RWPE2 (cell line): ENCODE measurements at regions not wholly inside any gene's neighbourhood (a gene's known extent, or its start where the extent isn't known, plus 50 kb on each side); places are given as distances from the start of the nearest gene placed in this dataset.

Experiments
- ATAC-seq: fragments of 200-7000 bp; cut with Tn5 transposase; 3 replicates; pipeline ENCODE4 v1.9.1; 2021; ENCODE audit warnings: low read depth
- DNase-seq: peaks from one replicate; pipeline ENCODE4 v3.0.0-alpha.2; 2020; ENCODE audit warnings: low spot score
- H3K27ac ChIP-seq: fragments of 450-650 bp; 2 replicates; pipeline ENCODE4 v1.5.1; 2017; ENCODE audit warnings: mild to moderate bottlenecking; ENCODE audit not compliant: poor library complexity, severe bottlenecking
- H3K27me3 ChIP-seq: fragments of 250-450 bp; sonication (Bioruptor Pico); 2 replicates; pipeline ENCODE4 v1.5.1; 2021; ENCODE audit warnings: mild to moderate bottlenecking, moderate library complexity; ENCODE audit not compliant: insufficient read depth, poor library complexity, severe bottlenecking
- H3K36me3 ChIP-seq: fragments of 250-450 bp; sonication (Bioruptor Pico); 2 replicates; pipeline ENCODE4 v1.5.1; 2020; ENCODE audit warnings: low read depth, mild to moderate bottlenecking, moderate library complexity
- H3K4me1 ChIP-seq: fragments of 250-450 bp; sonication (Bioruptor Pico); 2 replicates; pipeline ENCODE4 v1.5.1; 2021; ENCODE audit warnings: mild to moderate bottlenecking, moderate library complexity; ENCODE audit not compliant: insufficient read depth, poor library complexity, severe bottlenecking
- H3K4me3 ChIP-seq: fragments of 250-450 bp; sonication (Bioruptor Pico); 2 replicates; pipeline ENCODE4 v1.5.1; 2021; ENCODE audit warnings: mild to moderate bottlenecking, moderate library complexity; ENCODE audit not compliant: severe bottlenecking
- H3K9me3 ChIP-seq: fragments of 250-450 bp; sonication (Bioruptor Pico); 2 replicates; pipeline ENCODE4 v1.5.1; 2021; ENCODE audit warnings: mild to moderate bottlenecking, moderate library complexity; ENCODE audit not compliant: severe bottlenecking
- TF ChIP-seq, protein P1 (sequence below): fragments of 450-650 bp; IDR thresholded peaks from one replicate; pipeline ENCODE4 v1.5.1; 2017; ENCODE audit warnings: mild to moderate bottlenecking, moderate library complexity; ENCODE audit not compliant: poor library complexity, severe bottlenecking

GRCh38 chr2:226387499-226387942 lies 412.1 kb downstream of the IRS1 start:
- TF ChIP-seq, protein P1, sequence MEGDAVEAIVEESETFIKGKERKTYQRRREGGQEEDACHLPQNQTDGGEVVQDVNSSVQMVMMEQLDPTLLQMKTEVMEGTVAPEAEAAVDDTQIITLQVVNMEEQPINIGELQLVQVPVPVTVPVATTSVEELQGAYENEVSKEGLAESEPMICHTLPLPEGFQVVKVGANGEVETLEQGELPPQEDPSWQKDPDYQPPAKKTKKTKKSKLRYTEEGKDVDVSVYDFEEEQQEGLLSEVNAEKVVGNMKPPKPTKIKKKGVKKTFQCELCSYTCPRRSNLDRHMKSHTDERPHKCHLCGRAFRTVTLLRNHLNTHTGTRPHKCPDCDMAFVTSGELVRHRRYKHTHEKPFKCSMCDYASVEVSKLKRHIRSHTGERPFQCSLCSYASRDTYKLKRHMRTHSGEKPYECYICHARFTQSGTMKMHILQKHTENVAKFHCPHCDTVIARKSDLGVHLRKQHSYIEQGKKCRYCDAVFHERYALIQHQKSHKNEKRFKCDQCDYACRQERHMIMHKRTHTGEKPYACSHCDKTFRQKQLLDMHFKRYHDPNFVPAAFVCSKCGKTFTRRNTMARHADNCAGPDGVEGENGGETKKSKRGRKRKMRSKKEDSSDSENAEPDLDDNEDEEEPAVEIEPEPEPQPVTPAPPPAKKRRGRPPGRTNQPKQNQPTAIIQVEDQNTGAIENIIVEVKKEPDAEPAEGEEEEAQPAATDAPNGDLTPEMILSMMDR: no peak
- ATAC-seq: no peak
- H3K27ac ChIP-seq: no peak overlapping the region

GRCh38 chr2:226383461-226383860 lies 416.2 kb downstream of the IRS1 start:
- Histone ChIP-seq H3K36me3 (no peaks in the 10 kb centered on the region), H3K9me3 (no peaks in the 10 kb centered on the region), H3K4me3 (no peak overlapping the region), H3K4me1 (no peaks in the 10 kb centered on the region), H3K27me3 (no peaks in the 10 kb centered on the region), H3K27ac (no peak overlapping the region)
- DNase-seq (no peak), ATAC-seq (no peak)
- TF ChIP-seq, protein P1: no peak

More at GRCh38 chr2:226387499-226387942, 412.1 kb downstream of the IRS1 start:
- H3K4me3 ChIP-seq: no peak overlapping the region
- DNase-seq: no peak
- H3K9me3 ChIP-seq: no peaks in the 10 kb centered on the region
- H3K36me3 ChIP-seq: no peaks in the 10 kb centered on the region
- H3K4me1 ChIP-seq: no peaks in the 10 kb centered on the region
- no peaks in the 10 kb centered on the region for H3K27me3 ChIP-seq

GRCh38 chr2:226380679-226381078 lies 418.9 kb downstream of the IRS1 start:
- no peaks in the 10 kb centered on the region for H3K9me3 ChIP-seq
- no peak overlapping the region for H3K27ac ChIP-seq
- H3K36me3 ChIP-seq: no peaks in the 10 kb centered on the region
- no peak for DNase-seq
- H3K4me1 ChIP-seq: no peaks in the 10 kb centered on the region
- no peak overlapping the region for H3K4me3 ChIP-seq
- TF ChIP-seq, protein P1: no peak
- ATAC-seq: no peak
- H3K27me3 ChIP-seq: no peaks in the 10 kb centered on the region

DNA sequence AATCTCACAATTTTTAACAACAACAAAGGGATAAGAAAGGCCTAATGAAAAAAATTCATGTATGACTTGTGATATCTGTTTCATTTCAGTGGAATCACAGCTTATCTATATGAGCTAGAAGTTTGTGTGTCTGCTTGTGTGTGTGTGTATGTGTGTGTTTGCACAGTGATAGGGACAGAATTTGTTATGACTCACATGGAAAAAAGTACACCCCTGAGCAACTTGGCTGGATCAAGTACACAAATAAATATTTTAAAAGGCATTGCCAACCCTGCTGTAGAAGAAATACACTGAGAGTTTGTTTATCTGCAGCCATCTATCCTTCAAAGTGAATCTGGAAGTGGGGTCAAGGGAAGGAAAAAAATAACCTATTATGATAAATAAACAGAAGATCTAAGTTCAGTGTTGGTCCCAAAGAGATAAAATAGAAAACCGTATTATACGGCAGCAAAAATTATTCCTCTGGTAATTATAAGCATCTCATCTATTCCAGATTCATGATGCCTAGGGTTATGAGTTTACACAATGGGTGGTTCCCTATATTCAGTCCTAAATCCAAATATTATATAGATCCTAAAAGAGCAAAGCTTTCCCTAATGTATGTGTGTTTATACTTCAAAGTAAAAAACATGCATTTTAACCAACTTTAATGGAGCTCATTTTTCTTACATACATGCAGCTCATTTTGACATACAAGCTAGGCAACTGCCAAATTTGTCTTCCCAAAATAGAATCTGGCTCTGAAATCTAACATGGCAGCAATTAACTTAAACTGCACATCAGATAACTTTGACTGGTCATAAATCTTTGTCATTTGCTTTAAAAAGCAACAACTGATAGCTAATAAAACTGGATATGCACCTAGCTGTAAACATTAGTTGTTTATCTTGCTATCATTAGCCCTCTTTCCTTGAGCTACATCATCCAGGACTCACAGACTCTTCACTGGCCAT lies 420.6 kb downstream of the IRS1 start:
- DNase-seq: no peak
- TF ChIP-seq, protein P1: no peak
- no peak for ATAC-seq

More for the DNA sequence above, 420.6 kb downstream of the IRS1 start:
- no peaks in the 10 kb centered on the region for H3K4me1 ChIP-seq
- no peak overlapping the region for H3K27ac ChIP-seq
- no peaks in the 10 kb centered on the region for H3K9me3 ChIP-seq
- no peaks in the 10 kb centered on the region for H3K27me3 ChIP-seq
- H3K4me3 ChIP-seq: no peak overlapping the region
- H3K36me3 ChIP-seq: no peaks in the 10 kb centered on the region
